K562 (cell line): ENCODE measurements at regions not wholly inside any gene's neighbourhood (a gene's known extent, or its start where the extent isn't known, plus 50 kb on each side); places are given as distances from the start of the nearest gene placed in this dataset.

Experiments
- ATAC-seq: fragments of 200-7000 bp; cut with Tn5 transposase; 3 replicates; pipeline ENCODE4 v1.9.1; 2020; ENCODE audit warnings: moderate library complexity
- BruUV-seq: library from RNA; stranded (reverse); fragments of 400-500 nt; replicated peaks from 2 replicates; lab custom pipeline; 2021; lab: Mats Ljungman, UMichigan
- CTCF ChIA-PET: fragments of 300-600 bp; formaldehyde crosslinking; extraction: SDS; loops from one replicate; lab custom pipeline; 2021; ENCODE audit warnings: low intra/inter-chr PET ratio; lab: Yijun Ruan, JAX
- POLR2A ChIA-PET: fragments of 300-600, 350-650 bp; sonication (Branson Sonifier 250); formaldehyde crosslinking; extraction: SDS; loops from one replicate; lab custom pipeline; 2021; ENCODE audit warnings: antibody characterized with exemption, inconsistent platforms; lab: Yijun Ruan, JAX
- DNase-seq, 4 experiments: peaks; one replicate each; pipeline versions ENCODE4 v3.0.0 to v3.0.0-alpha.2; 2011 to 2018; ENCODE audit warnings: low spot score in 3 of 4, mixed read lengths in 3 of 4; ENCODE audit errors: extremely low read depth in 1 of 4
- FAIRE-seq: peaks from 2 replicates; lab custom pipeline; 2011; peaks lifted over from hg19 to GRCh38; lab: Jason Lieb, UNC
- H2AFZ ChIP-seq: 2 replicates; pipeline ENCODE4 v1.6.0; 2011; ENCODE audit warnings: low read depth, low read length, control low read depth, inconsistent platforms
- H3K27ac ChIP-seq: fragments of 200-600 bp; 3 replicates; pipeline ENCODE4 v1.8.0; 2011; ENCODE audit warnings: low read depth, mild to moderate bottlenecking, control low read depth, inconsistent platforms, low read length, moderate library complexity, mixed read lengths; ENCODE audit errors: extremely low read depth
- H3K27me3 ChIP-seq, 2 experiments: fragments of 300-600 bp in 1 of 2; 2 replicates in 1 of 2; 3 replicates in 1 of 2; pipeline versions ENCODE4 v1.6.0 to v1.8.0; 2011; ENCODE audit warnings: inconsistent platforms in 2 of 2, low read length in 2 of 2, mild to moderate bottlenecking in 1 of 2, mixed read lengths in 1 of 2, moderate library complexity in 1 of 2; ENCODE audit not compliant: control insufficient read depth in 2 of 2, insufficient read depth in 2 of 2
- H3K36me3 ChIP-seq: fragments of 300-600 bp; 3 replicates; pipeline ENCODE4 v1.8.0; 2011; ENCODE audit warnings: mild to moderate bottlenecking, low read length, inconsistent platforms; ENCODE audit not compliant: control insufficient read depth, insufficient read depth
- H3K4me1 ChIP-seq, 2 experiments: fragments of 200-600 bp in 1 of 2; replicated peaks in 1 of 2; 2 replicates in 1 of 2; 3 replicates in 1 of 2; pipeline versions ENCODE4 v1.5.1 to v1.8.0; 2011; ENCODE audit warnings: inconsistent platforms in 2 of 2, low read length in 2 of 2, mild to moderate bottlenecking in 1 of 2, mixed read lengths in 1 of 2, moderate library complexity in 1 of 2; ENCODE audit not compliant: control insufficient read depth in 2 of 2, insufficient read depth in 2 of 2
- H3K4me2 ChIP-seq: 2 replicates; pipeline ENCODE4 v1.6.1; 2011; ENCODE audit warnings: low read length, control low read depth, inconsistent platforms, mixed read lengths; ENCODE audit not compliant: insufficient read depth
- H3K4me3 ChIP-seq: fragments of 200-600 bp; sonication (generic), shearing (Covaris generic); 2 replicates; pipeline ENCODE4 v1.5.1; 2016; ENCODE audit warnings: control low read depth, inconsistent platforms
- H3K79me2 ChIP-seq: fragments of 200-600 bp; 3 replicates; pipeline ENCODE4 v1.8.0; 2011; ENCODE audit warnings: low read length, inconsistent platforms; ENCODE audit not compliant: control insufficient read depth, insufficient read depth
- H3K9ac ChIP-seq, 2 experiments: 2 replicates each; pipeline versions ENCODE4 v1.6.0 to v1.6.1; 2011; ENCODE audit warnings: low read depth in 2 of 2, low read length in 2 of 2, control low read depth in 1 of 2, inconsistent platforms in 1 of 2, mild to moderate bottlenecking in 1 of 2, mixed read lengths in 1 of 2; ENCODE audit not compliant: insufficient read depth in 1 of 2
- H3K9me1 ChIP-seq: one replicate; pipeline ENCODE4 v1.6.0; 2011; ENCODE audit warnings: inconsistent platforms, mild to moderate bottlenecking, low read length, moderate library complexity; ENCODE audit not compliant: control insufficient read depth, insufficient read depth
- H3K9me3 ChIP-seq: replicated peaks from 2 replicates; pipeline ENCODE4 v1.5.1; 2011; ENCODE audit warnings: low read depth, low read length, inconsistent platforms; ENCODE audit not compliant: control insufficient read depth, insufficient read depth
- H4K20me1 ChIP-seq: replicated peaks from 2 replicates; pipeline ENCODE4 v1.6.1; 2011; ENCODE audit warnings: low read length, inconsistent platforms, mixed read lengths; ENCODE audit not compliant: control insufficient read depth, insufficient read depth
- C11orf30 ChIP-seq: fragments of 450-650 bp; IDR thresholded peaks from 2 replicates; pipeline ENCODE4 v1.6.1; 2016; ENCODE audit warnings: low read depth, mild to moderate bottlenecking
- CREB3L1 ChIP-seq: fragments of 450-650 bp; IDR thresholded peaks from 2 replicates; pipeline ENCODE4 v1.6.1; 2014; ENCODE audit warnings: low read depth, mild to moderate bottlenecking, moderate library complexity, borderline replicate concordance
- FOS ChIP-seq: IDR thresholded peaks from 3 replicates; pipeline ENCODE4 v1.6.1; 2011; ENCODE audit not compliant: insufficient read length; ENCODE audit errors: extremely low read depth
- FOXK1 ChIP-seq: sonication (generic); formaldehyde crosslinking; IDR thresholded peaks from 2 replicates; pipeline ENCODE4 v1.8.0; 2022; ENCODE audit warnings: missing genetic modification reagents, mild to moderate bottlenecking, borderline replicate concordance
- HMG20A ChIP-seq: fragments of 450-650 bp; formaldehyde crosslinking; conservative IDR thresholded peaks from 2 replicates; pipeline ENCODE4 v1.4.0; 2020; ENCODE audit warnings: mild to moderate bottlenecking, mixed read lengths
- KDM2B ChIP-seq: fragments of 250-450 bp; sonication (Bioruptor Pico); IDR thresholded peaks from 2 replicates; pipeline ENCODE4 v1.8.0; 2021; ENCODE audit warnings: mild to moderate bottlenecking, moderate library complexity
- MAFF ChIP-seq: IDR thresholded peaks from 2 replicates; pipeline ENCODE4 v1.6.1; 2012; ENCODE audit warnings: low read length, improper control_type of control experiment
- MAFG ChIP-seq: fragments of 450-650 bp; conservative IDR thresholded peaks from 2 replicates; pipeline ENCODE4 v1.6.1; 2016; ENCODE audit warnings: missing genetic modification characterization, missing compliant biosample characterization
- MAFK ChIP-seq: IDR thresholded peaks from 2 replicates; pipeline ENCODE4 v1.6.1; 2011; ENCODE audit warnings: low read length, improper control_type of control experiment
- POLR2AphosphoS5 ChIP-seq: IDR thresholded peaks from 2 replicates; pipeline ENCODE4 v1.6.1; 2011; ENCODE audit warnings: mild to moderate bottlenecking, low read depth, low read length, moderate library complexity; ENCODE audit not compliant: control insufficient read depth, insufficient read depth
- RAD21 ChIP-seq, 2 experiments: fragments of 250-450 bp in 1 of 2; fragments of 450-650 bp in 1 of 2; sonication (Bioruptor Pico) in 1 of 2; formaldehyde crosslinking in 1 of 2; IDR thresholded peaks in 1 of 2; conservative IDR thresholded peaks in 1 of 2; 2 replicates each; pipeline versions ENCODE4 v1.4.0 to v1.8.0; 2020 to 2022; ENCODE audit warnings: mild to moderate bottlenecking in 2 of 2, moderate library complexity in 1 of 2
- SRF ChIP-seq, 2 experiments: fragments of 250-450, 450-650 bp in 1 of 2; sonication (Bioruptor Pico) in 1 of 2; sonication (generic) in 1 of 2; formaldehyde crosslinking; IDR thresholded peaks; 2 replicates each; pipeline versions ENCODE4 v1.5.0 to v1.5.1; 2020 to 2022; ENCODE audit warnings: mild to moderate bottlenecking in 1 of 2, missing genetic modification reagents in 1 of 2
- SRSF3 ChIP-seq: fragments of 200-400 bp; formaldehyde crosslinking; IDR thresholded peaks from 2 replicates; pipeline ENCODE4 v1.6.1; 2016; ENCODE audit warnings: mild to moderate bottlenecking, low read length, moderate library complexity; ENCODE audit not compliant: insufficient read depth
- STAT5B ChIP-seq: fragments of 250-450 bp; sonication (Bioruptor Pico); IDR thresholded peaks from 2 replicates; pipeline ENCODE4 v1.8.0; 2021; ENCODE audit warnings: mild to moderate bottlenecking, inconsistent platforms
- TEAD1 ChIP-seq, 2 experiments: fragments of 450-650 bp in 1 of 2; sonication (generic) in 1 of 2; formaldehyde crosslinking; IDR thresholded peaks; 2 replicates each; pipeline versions ENCODE4 v1.4.0 to v1.8.0; 2020 to 2022; ENCODE audit warnings: mild to moderate bottlenecking in 2 of 2, missing genetic modification reagents in 1 of 2
- TSC22D4 ChIP-seq: fragments of 450-650 bp; IDR thresholded peaks from 2 replicates; pipeline ENCODE4 v1.6.1; 2016; ENCODE audit warnings: missing genetic modification characterization, missing biosample characterization, control low read depth
- ZFP91 ChIP-seq: sonication (generic); formaldehyde crosslinking; IDR thresholded peaks from 2 replicates; pipeline ENCODE4 v1.8.0; 2022; ENCODE audit warnings: mild to moderate bottlenecking, missing genetic modification reagents
- ZNF316 ChIP-seq: fragments of 450-650 bp; IDR thresholded peaks from 2 replicates; pipeline ENCODE4 v1.6.1; 2016
- ZNF561 ChIP-seq: fragments of 450-650 bp; formaldehyde crosslinking; conservative IDR thresholded peaks from 2 replicates; pipeline ENCODE4 v1.4.0; 2020; ENCODE audit warnings: mild to moderate bottlenecking, moderate library complexity
- ZNF764 ChIP-seq: fragments of 250-450 bp; sonication (Bioruptor Pico); IDR thresholded peaks from 2 replicates; pipeline ENCODE4 v1.4.0; 2020; ENCODE audit warnings: low read depth, mild to moderate bottlenecking, moderate library complexity
- WGBS: fragments of 100-300 bp; shearing (Covaris generic); methylation state at CpG from one replicate; pipeline ENCODE4 v1.1.6; 2016; ENCODE audit warnings: low coverage, mixed read lengths; ENCODE audit not compliant: insufficient coverage; ENCODE audit errors: missing lambda C conversion rate; 5-methylcytosine and 5-hydroxymethylcytosine counted together
- in situ Hi-C: fragments of 300-500 bp; cut with MboI; formaldehyde crosslinking; loops from 4 replicates; pipeline ENCODE4 v1.15.0; 2018; ENCODE audit warnings: inconsistent platforms, mixed read lengths
- intact Hi-C: fragments of 100-400 bp; cut with micrococcal nuclease; formaldehyde crosslinking; loops from 2 replicates; pipeline ENCODE4 v1.14.2; 2022

GRCh38 chr1:208308221-208308620 is 64.0 kb upstream of the PLXNA2 start:
- TF ChIP-seq FOXK1 (CRISPR knock-in tag) (no peak), MAFF (peak; percentile 50; the same call in 1 of the 2 replicates), RAD21 (CRISPR knock-in tag; conservative IDR thresholded peaks at IDR 0.05 in 1 of 2, IDR thresholded peaks at IDR 0.05 in 1 of 2) (no peak), SRF (CRISPR knock-in tag; IDR thresholded peaks at IDR 0.05) (no peak), SRSF3 (no peak), KDM2B (CRISPR knock-in tag) (no peak), POLR2AphosphoS5 (no peak), CREB3L1 (no peak), ZNF764 (CRISPR knock-in tag) (no peak), STAT5B (no peak), TEAD1 (CRISPR knock-in tag; IDR thresholded peaks at IDR 0.05) (no peak), C11orf30 (peak; percentile 61), FOS (no peak), MAFG (tag) (peak; percentile 55), ZFP91 (CRISPR knock-in tag) (no peak), ZNF561 (CRISPR knock-in tag) (no peak), TSC22D4 (tag) (no peak), MAFK (peak; percentile 46; the same call in 1 of the 2 replicates), HMG20A (CRISPR knock-in tag) (no peak), ZNF316 (peak; percentile 83)
- TF ChIP-seq, all 486 proteins: peak for 5

More at GRCh38 chr1:208308221-208308620, 64.0 kb upstream of the PLXNA2 start:
- no peaks in the 10 kb centered on the region for H3K9me3 ChIP-seq
- H3K4me1 ChIP-seq, result no peaks in the 10 kb centered on the region
- ChIA-PET POLR2A (no interaction called here), CTCF (no interaction called here)
- H4K20me1 ChIP-seq, result no peaks in the 10 kb centered on the region
- no peak overlapping the region for H3K9ac ChIP-seq
- H3K4me2 ChIP-seq, result no peak overlapping the region
- in situ Hi-C loops, result no loop called here
- H2AFZ ChIP-seq, result no peak overlapping the region
- FAIRE-seq, result no peak
- no peak for ATAC-seq
- WGBS, result 2% methylated on average over 3 of the region's 3 CpGs
- H3K79me2 ChIP-seq, result no peaks in the 10 kb centered on the region
- H3K27me3 ChIP-seq, result peaks cover 17 to 26% of the 10 kb centered on the region in 2 experiments
- H3K27ac ChIP-seq, result no peak overlapping the region
- no peaks in the 10 kb centered on the region for H3K36me3 ChIP-seq
- H3K4me3 ChIP-seq, result no peak overlapping the region
- intact Hi-C loops, result no loop called here
- no peaks in the 10 kb centered on the region for H3K9me1 ChIP-seq
- DNase-seq, result no peak
- BruUV-seq, result no TSS peak
